Subcutaneous abdominal adipose tissue (tissue), 5 donors: ENCODE measurements at regions not wholly inside any gene's neighbourhood (a gene's known extent, or its start where the extent isn't known, plus 50 kb on each side); places are given as distances from the start of the nearest gene placed in this dataset.

Experiments used
- H3K27ac ChIP-seq: one replicate; pipeline ENCODE4 v1.7.0; 2013; ENCODE audit warnings: low read depth, mild to moderate bottlenecking, inconsistent platforms, low read length, moderate library complexity
- H3K27me3 ChIP-seq, 5 donors: one replicate each; pipeline ENCODE4 v1.7.0; 2013; ENCODE audit warnings: low read length in 5 of 5, inconsistent platforms in 1 of 5; ENCODE audit not compliant: control insufficient read depth in 5 of 5, insufficient read depth in 4 of 5
- H3K36me3 ChIP-seq, 5 donors: one replicate each; pipeline ENCODE4 v1.7.0; 2013; ENCODE audit warnings: low read length in 5 of 5; ENCODE audit not compliant: control insufficient read depth in 5 of 5, insufficient read depth in 5 of 5
- H3K4me1 ChIP-seq, 5 donors: one replicate each; pipeline ENCODE4 v1.7.0; 2013; ENCODE audit warnings: low read length in 5 of 5, mild to moderate bottlenecking in 3 of 5, moderate library complexity in 1 of 5; ENCODE audit not compliant: control insufficient read depth in 5 of 5, insufficient read depth in 5 of 5
- H3K4me3 ChIP-seq, 5 donors: one replicate each; pipeline ENCODE4 v1.7.0; 2013; ENCODE audit warnings: low read length in 5 of 5, low read depth in 1 of 5
- H3K9ac ChIP-seq, 5 donors: one replicate each; pipeline ENCODE4 v1.7.0; 2013; ENCODE audit warnings: low read length in 5 of 5, mild to moderate bottlenecking in 4 of 5, moderate library complexity in 3 of 5
- H3K9me3 ChIP-seq, 5 donors: one replicate each; pipeline ENCODE4 v1.7.0; 2013; ENCODE audit warnings: low read length in 5 of 5; ENCODE audit not compliant: control insufficient read depth in 5 of 5
- donor health status: healthy.
- donor health status: healthy.
- donor health status: healthy.
- donor health status: healthy.
- donor health status: healthy.

DNA sequence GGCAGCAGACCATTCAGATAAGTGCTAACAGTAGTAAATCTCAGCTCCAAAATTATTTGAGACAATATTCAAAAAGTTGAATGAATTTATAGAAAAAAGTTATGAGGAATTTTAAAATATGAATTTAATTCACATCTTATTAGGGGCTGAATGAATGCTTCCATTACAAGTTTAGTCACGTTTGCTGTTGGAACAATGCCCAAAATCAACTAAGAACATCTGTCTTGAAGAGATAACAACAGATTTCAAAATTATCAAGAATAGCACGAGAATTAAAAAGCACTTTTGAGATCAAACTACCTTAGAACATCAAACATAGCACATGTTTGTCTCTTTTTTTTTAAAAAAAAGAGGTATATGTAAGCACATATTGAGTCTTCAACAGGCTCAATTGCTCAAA lies 115.4 kb upstream of the PPFIA2 start:
- Histone ChIP-seq H3K9ac (no peak overlapping the region), H3K4me1 (no peaks in the 10 kb centered on the region), H3K27me3 (no peaks in the 10 kb centered on the region)

DNA sequence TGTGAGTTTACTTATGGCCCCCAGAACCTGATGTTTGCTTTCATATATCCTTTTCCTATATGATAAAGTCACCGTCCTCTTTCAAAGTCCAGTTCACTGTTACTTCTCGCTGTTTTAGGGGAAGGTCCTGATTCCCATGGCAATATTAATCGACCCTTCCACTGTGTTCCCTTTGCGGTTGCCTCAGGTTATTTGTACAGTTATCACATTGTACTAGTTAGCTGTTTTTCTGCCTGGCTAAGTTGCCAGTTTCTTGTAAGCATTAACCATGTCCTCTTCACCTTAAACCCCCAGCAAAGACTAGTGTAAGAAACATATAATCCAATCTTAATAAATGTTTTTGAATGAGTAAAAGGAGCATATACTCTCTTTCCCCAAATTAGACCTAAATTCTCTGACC lies 115.0 kb upstream of the PPFIA2 start:
- Histone ChIP-seq H3K4me3 (no peak overlapping the region), H3K9me3 (no peaks in the 10 kb centered on the region), H3K36me3 (no peaks in the 10 kb centered on the region), H3K27ac (no peak overlapping the region), H3K27me3 (no peaks in the 10 kb centered on the region), H3K9ac (no peak overlapping the region), H3K4me1 (no peaks in the 10 kb centered on the region)

More for the DNA sequence above, 115.4 kb upstream of the PPFIA2 start:
- Histone ChIP-seq H3K36me3 (no peaks in the 10 kb centered on the region), H3K4me3 (no peak overlapping the region), H3K27ac (no peak overlapping the region), H3K9me3 (no peaks in the 10 kb centered on the region)

DNA sequence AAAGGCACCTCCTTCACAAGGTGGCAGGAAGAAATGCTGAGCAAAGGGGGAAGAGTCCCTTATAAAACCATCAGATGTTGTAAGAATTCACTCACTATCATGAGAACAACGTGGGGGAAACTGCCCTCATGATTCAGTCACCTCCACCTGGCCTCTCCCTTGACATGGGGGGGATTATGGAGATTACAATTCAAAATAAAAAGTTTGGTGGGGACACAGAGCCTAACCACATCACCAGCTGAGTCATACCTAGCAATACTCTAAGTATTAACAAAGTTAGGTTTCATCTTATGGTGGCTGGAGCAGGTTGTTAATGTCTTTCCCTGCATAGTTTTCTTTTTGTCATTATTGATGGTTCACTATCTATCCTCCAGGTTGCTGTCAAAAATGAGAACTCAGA lies 113.2 kb upstream of the PPFIA2 start:
- H3K27ac ChIP-seq: no peak overlapping the region
- H3K9ac ChIP-seq: no peak overlapping the region
- H3K36me3 ChIP-seq: no peaks in the 10 kb centered on the region
- H3K4me1 ChIP-seq: no peaks in the 10 kb centered on the region
- no peak overlapping the region for H3K4me3 ChIP-seq
- no peaks in the 10 kb centered on the region for H3K27me3 ChIP-seq
- H3K9me3 ChIP-seq: no peaks in the 10 kb centered on the region

DNA sequence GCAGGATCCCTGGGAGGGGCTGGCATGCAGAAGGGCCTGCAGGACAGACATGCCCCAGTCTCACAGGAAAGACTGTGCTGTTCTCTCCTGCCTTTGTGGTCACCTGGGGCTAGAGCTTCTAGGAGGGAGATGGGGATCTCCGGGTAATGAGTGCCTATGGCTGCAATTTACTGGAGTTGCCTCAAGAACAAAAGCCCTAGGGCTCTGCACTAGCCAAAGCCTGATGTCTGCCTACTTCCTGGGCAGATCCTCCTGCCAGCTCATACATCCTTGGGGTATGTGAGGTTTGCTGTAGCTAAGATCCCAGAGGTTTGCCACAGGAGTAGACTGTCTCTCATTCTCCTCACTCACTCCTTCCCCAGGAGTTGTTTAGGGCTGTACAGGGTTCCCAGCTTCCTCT lies 106.9 kb upstream of the PPFIA2 start:
- Histone ChIP-seq H3K36me3 (no peaks in the 10 kb centered on the region), H3K4me3 (no peak overlapping the region), H3K9me3 (no peaks in the 10 kb centered on the region), H3K4me1 (no peaks in the 10 kb centered on the region), H3K9ac (no peak overlapping the region), H3K27ac (no peak overlapping the region), H3K27me3 (no peaks in the 10 kb centered on the region)

DNA sequence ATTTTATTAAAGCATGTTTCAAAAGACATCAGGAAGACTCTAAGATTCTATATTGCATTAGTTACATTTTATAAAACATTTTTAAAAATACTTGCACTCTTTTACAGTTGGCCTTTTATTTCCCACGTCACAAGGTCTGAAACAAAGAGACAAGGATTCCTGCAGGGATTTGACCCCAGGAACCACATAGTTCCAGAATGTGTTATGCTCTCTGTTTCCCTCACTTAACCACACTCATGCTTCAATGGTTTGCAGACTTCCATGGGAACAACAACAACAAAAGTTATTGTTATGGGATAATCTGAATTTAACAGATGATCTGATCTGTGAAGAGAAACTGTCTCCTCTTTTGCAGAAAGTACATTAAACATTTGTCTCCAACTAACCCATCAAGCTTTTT lies 104.3 kb upstream of the PPFIA2 start:
- H3K4me3 ChIP-seq: no peak overlapping the region
- no peaks in the 10 kb centered on the region for H3K9me3 ChIP-seq
- no peaks in the 10 kb centered on the region for H3K36me3 ChIP-seq
- H3K4me1 ChIP-seq: no peaks in the 10 kb centered on the region
- no peak overlapping the region for H3K27ac ChIP-seq
- no peak overlapping the region for H3K9ac ChIP-seq
- H3K27me3 ChIP-seq: no peaks in the 10 kb centered on the region

DNA sequence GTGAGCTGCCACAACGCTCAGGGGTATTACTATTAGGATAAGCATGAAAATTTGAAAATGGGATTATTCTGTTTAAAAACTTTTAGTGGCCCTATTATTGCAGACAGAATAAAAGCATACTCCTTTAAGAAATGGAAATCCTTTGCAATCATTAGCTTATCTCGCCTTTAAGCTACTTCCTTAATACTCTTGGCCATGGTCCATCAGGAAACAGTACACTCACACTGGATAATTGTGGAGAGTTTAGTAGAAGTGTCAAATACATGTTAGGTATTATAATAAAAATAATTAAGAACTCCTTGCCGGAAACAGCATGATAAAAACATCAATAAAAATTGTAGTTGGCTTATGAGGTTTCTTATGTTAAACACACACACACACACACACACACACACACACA lies 100.4 kb upstream of the PPFIA2 start:
- Histone ChIP-seq H3K27ac (no peak overlapping the region), H3K9ac (no peak overlapping the region), H3K27me3 (no peaks in the 10 kb centered on the region), H3K4me3 (no peak overlapping the region), H3K4me1 (no peaks in the 10 kb centered on the region), H3K36me3 (no peaks in the 10 kb centered on the region), H3K9me3 (no peaks in the 10 kb centered on the region)

DNA sequence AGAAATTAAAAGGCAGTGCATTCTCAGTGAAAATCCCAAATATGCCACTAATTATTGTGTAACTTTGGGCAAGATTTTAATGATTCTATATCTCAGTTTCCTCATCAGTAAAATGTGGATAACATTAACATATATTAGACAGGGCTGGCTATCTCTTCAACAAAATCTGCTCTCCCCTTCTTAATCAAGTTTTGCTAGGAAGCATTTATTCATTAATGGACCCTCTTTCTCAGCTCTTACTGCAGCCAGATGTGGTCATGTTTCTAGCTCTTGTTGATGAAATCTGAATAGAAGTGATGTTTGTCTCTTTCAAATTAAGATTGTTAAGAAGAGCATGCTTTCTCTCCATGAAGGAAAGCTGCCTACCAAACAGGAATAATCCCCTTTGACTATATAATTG lies 84.4 kb upstream of the PPFIA2 start:
- Histone ChIP-seq H3K4me3 (no peak overlapping the region), H3K9ac (no peak overlapping the region), H3K27ac (no peak overlapping the region), H3K4me1 (no peaks in the 10 kb centered on the region), H3K9me3 (no peaks in the 10 kb centered on the region), H3K27me3 (no peaks in the 10 kb centered on the region), H3K36me3 (no peaks in the 10 kb centered on the region)

DNA sequence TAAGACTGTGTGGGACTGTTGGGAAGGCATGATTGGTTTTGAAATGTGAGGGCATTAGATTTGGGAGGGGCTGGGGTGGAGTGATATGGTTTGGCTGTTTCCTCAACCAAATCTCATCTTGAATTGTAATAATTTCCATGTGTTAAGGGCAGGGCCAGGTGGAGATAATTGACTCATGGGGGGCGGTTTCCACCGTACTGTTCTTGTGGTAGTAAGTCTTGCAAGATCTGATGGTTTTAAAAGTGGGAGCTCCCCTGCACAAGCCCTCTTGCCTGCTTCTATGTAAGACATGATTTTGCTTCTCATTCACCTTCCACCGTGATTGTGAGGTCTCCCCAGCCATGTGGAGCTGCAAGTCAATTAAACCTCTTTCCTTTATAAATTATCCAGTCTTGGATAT lies 76.6 kb upstream of the PPFIA2 start:
- Histone ChIP-seq H3K9me3 (no peaks in the 10 kb centered on the region), H3K4me1 (no peaks in the 10 kb centered on the region), H3K27me3 (no peaks in the 10 kb centered on the region)

DNA sequence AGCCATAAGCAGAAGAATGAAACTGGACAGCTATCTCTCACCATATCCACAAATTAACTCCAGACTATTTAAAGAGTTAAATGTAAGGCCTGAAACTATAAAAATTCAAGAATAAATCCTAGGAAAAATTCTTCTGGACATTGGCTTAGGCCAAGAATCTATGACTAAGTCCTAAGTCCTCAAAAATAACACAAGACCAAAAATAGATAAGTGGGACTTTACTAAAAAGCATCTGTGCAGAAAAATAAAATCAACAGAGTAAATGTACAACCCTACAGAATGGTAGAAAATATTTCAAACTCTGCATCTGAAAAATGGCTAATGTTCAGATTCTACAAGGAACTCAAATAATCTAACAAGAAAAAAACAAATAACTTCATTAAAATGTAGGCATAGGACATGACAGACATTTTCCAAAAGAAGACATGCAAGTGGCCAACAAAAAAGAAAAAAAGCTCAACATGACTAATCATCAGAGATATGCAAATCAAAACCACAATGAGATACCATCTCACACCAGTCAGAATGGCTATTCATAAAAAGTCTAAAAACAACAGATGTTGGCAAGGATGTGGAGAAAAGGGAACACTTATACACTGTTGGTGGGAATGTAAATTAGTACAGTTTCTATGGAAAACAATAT lies 61.0 kb upstream of the PPFIA2 start:
- H3K4me1 ChIP-seq: no peaks in the 10 kb centered on the region
- no peak overlapping the region for H3K4me3 ChIP-seq
- H3K27me3 ChIP-seq: no peaks in the 10 kb centered on the region
- H3K9ac ChIP-seq: no peak overlapping the region
- no peaks in the 10 kb centered on the region for H3K9me3 ChIP-seq
- no peak overlapping the region for H3K27ac ChIP-seq
- H3K36me3 ChIP-seq: no peaks in the 10 kb centered on the region

More for the DNA sequence above, 76.6 kb upstream of the PPFIA2 start:
- Histone ChIP-seq H3K27ac (no peak overlapping the region), H3K36me3 (no peaks in the 10 kb centered on the region), H3K4me3 (no peak overlapping the region), H3K9ac (no peak overlapping the region)

DNA sequence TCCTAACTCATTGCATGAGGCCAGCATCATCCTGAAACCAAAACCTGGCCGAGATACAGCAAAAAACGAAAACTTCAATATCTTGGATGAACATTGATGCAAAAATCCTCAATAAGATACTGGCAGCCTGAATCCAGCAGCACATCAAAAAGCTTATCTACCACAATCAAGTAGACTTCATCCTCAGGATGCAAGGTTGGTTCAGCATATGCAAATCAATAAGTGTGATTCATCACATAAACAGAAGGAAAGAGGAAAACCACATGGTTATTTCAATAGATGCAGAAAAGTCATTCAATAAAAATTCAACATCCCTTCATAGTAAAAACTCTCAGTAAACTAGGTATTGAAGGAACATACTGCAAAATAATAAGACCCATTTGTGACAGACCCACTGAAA lies 56.5 kb upstream of the PPFIA2 start:
- Histone ChIP-seq H3K27ac (no peak overlapping the region), H3K9ac (no peak overlapping the region), H3K4me1 (peaks cover 0 to 11% (median 9%) of the 10 kb centered on the region in 5 donors), H3K27me3 (no peaks in the 10 kb centered on the region), H3K4me3 (no peak overlapping the region), H3K36me3 (no peaks in the 10 kb centered on the region), H3K9me3 (no peaks in the 10 kb centered on the region)

DNA sequence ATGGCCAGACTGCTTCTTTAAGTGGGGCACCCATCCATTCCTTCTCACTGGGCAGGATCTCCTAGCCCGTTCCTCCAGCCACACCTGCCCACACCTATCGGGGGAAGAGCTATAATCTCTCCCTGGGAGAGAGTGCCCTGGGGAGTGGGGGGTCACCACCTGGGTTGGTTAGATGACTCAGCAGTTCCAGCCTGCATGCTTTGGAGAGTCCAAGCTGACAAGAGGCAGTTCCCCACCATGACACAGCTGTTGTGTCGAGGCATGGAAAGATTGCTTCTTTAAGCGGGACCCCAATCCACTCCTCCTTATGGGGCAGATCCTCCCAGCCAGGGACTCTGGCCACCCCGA lies 52.6 kb upstream of the PPFIA2 start:
- Histone ChIP-seq H3K27me3 (no peaks in the 10 kb centered on the region), H3K36me3 (no peaks in the 10 kb centered on the region), H3K4me3 (no peak overlapping the region), H3K9me3 (no peaks in the 10 kb centered on the region), H3K27ac (no peak overlapping the region), H3K4me1 (peaks cover 0 to 18% (median 15%) of the 10 kb centered on the region in 5 donors), H3K9ac (no peak overlapping the region)
